ENCODE measurements at regions not wholly inside any gene's neighbourhood (a gene's known extent, or its start where the extent isn't known, plus 50 kb on each side); places are given as distances from the start of the nearest gene placed in this dataset.
"Not testable (repeated sequence)": the region's sequence is repeated elsewhere in the genome, so short reads cannot be mapped to it uniquely, and the experiment has no call there.

DNA sequence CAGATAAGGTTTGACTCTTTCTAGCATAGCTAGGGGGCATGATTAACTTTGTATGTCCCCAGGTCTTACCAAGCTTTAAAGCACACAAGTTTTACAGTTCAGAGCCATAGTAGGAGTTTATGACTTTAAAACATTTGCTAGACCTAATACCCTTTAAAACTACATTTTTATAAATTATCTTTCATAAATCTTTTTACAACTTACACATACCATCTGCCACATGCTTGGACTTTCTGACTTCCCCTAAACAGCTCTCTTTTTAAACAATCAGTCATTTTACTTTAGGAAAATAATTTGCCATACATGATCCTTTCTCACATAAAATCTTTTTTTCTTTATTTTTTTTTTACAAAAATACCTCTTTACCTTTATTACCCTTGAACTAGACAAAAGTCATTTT is 735.3 kb upstream of the CADM2 start:
- in situ Hi-C loops (cut with HindIII; ENCODE audit: low pct_unique_long_range_greater_than_20kb, low sequenced_read_pairs), result no loop called here
- DNase-seq (ENCODE audit: low read depth, low spot score), result no peak

DNA sequence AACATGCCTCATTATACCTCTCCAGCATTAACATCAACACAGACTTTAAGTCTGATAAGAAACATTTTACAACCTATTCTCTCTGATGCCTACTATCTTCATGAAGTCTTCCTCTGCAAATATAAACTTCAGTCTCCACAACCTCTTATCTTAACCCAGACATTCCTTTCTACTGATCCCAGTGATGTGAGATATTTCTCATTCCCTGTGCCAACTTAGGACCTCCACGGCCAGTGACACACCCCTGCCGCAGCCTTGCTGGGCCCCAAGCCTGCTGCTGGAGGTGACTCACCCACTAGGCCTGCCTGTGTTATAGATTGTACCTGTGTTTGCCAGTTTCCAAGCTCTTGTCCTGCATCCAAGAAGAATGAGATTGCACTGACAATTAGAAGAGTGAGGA is 734.5 kb upstream of the CADM2 start:
- no peak for DNase-seq (ENCODE audit: low read depth, low spot score)

DNA sequence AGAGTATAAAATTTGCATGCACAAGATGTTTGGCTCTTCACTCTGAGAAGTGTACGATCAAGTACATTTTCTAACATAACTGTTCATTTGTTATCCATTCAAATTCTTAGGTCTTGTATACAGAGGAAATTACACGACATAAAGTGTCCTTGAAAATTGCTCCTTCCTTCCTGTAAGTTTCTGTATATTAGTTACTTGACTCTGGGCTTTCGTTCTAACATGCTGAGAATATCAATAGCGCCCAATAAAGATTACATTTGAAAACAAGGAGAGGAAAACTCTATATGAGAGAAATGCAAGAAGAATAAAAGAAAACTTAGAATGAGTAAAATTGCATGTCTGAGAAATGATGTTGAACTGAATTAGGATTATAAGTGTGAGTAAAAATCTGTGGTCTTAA is 722.5 kb upstream of the CADM2 start:
- no peak for DNase-seq (ENCODE audit: low read depth, low spot score)
- in situ Hi-C loops (cut with HindIII; ENCODE audit: low pct_unique_long_range_greater_than_20kb, low sequenced_read_pairs), result no loop called here

More for the DNA sequence above, 734.5 kb upstream of the CADM2 start:
- in situ Hi-C loops (cut with HindIII; ENCODE audit: low pct_unique_long_range_greater_than_20kb, low sequenced_read_pairs), result no loop called here

DNA sequence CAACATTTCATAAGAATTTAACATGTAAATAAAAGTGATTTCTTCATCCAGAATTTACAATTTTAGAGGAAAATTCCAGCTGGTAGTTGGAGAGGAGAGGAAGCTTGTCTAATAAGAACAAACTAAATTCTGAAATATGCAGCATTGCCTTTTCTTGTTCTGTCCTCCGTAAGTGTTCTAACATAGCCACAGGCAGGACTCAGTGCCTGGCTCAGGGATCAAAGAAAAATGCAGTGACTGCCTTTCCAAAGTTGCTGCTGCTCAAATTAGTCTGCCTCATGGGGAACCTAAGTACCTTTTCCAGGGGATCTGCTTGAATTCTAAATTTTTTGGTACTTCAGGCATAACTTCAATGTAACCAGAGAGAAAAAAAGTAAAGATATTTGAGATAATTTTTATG is 713.0 kb upstream of the CADM2 start:
- no peak for DNase-seq (ENCODE audit: low read depth, low spot score)
- in situ Hi-C loops (cut with HindIII; ENCODE audit: low pct_unique_long_range_greater_than_20kb, low sequenced_read_pairs), result no loop called here

DNA sequence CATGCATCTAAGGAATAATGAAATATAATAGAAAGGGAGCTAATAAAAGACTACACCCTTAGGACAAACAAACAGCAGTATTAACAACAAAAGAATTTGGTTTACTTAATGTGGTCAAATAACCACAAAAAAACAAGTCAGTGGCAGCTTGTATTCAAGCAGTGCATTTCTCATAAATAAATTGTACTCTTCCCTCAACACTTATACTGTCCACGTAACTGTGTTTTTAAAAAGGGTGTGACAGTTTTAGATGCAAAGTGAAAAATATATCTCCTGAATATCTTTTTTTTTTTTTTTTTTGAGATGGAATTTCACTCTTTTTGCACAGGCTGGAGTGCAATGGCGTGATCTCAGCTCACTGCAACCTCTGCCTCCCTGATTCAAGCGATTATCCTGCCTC is 698.2 kb upstream of the CADM2 start:
- in situ Hi-C loops (cut with HindIII; ENCODE audit: low pct_unique_long_range_greater_than_20kb, low sequenced_read_pairs), result no loop called here
- DNase-seq (ENCODE audit: low read depth, low spot score), result no peak

DNA sequence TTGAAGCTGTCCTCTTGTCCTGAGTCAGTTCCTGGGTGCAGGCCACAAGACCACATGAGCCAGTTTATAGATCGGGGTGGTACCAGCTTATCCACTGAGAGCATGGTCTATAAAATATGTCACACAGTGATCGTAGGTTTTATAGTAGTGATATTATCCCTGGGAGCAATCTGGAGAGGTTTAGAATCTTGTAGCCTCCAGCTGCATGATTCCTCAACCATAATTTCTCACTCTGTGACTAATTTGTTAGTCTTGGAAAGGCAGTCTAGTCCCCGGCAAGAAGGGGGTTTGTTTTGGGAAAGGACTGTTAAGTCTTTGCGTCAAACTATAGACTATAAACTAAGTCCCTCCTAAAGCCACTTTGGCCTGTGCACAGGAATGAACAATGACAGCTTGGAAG is 693.0 kb upstream of the CADM2 start:
- DNase-seq (ENCODE audit: low read depth, low spot score), result no peak
- in situ Hi-C loops (cut with HindIII; ENCODE audit: low pct_unique_long_range_greater_than_20kb, low sequenced_read_pairs), result no loop called here

DNA sequence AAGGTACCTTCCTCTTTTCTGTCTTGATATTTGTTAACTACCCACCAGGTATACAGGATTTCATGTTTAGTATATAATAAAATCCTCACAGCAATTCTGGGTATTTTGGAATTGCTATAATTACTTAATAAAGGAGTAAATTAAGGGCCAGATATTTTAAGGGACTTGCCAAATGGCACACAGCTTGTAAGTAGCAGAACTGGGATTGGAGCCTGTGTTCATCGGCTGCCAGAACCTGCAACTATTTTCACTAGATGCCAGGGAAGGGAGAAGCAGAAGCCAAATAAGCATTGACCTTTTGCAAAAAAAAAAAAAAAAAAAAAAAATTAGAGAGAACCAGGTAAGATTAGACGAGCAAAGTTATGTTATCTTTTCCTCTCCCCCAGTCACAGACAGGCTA is 683.3 kb upstream of the CADM2 start:
- no peak for DNase-seq (ENCODE audit: low read depth, low spot score)
- in situ Hi-C loops (cut with HindIII; ENCODE audit: low pct_unique_long_range_greater_than_20kb, low sequenced_read_pairs), result no loop called here

DNA sequence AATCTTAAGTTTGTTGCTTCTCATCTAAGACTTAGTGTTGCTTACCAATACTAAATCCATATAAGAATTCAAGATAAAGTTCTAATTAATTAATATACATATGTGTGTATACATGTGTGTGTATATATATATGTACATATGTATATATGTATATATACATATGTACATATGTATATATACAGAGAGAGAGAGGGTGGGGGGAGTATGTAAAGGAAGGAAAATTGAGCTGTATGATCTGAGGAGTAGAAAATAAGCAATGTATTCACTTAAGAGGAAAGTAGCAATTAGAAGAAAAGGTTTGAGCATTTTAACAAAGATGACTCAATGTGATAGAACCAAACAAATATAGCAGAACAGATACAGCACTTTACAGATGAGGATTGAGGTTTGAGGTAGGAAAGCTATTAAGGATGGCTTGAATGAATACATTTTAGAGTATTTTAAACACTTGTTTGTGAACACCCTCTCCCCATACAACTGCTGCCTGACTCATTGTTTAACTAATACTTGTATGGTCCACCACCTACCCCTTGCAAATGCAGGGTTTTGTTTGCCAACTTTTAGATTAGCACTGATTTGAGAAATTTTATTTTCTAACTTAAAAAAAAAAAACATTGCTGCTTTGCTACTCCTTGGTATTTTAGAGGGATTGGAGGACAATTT is 681.1 kb upstream of the CADM2 start:
- in situ Hi-C loops (cut with HindIII; ENCODE audit: low pct_unique_long_range_greater_than_20kb, low sequenced_read_pairs), result no loop called here
- DNase-seq (ENCODE audit: low read depth, low spot score), result no peak

DNA sequence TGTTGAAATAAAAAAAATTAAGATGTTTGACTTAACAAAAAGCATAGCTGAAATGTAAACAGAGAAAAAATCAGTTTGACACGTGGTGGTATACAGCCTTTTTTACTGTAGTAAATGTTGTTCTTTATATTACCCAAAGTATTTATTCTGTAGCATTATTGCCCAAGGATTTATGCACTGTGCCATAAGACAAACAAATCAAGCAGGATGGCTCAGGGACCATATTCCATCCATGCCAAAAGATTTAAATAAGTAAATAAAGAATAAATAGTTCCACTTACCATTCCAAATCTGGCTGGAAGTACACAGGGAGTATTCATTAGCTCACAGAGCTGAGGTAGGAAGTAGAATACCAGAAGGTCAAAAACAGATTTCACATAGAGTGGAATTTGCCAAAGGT is 666.7 kb upstream of the CADM2 start:
- in situ Hi-C loops (cut with HindIII; ENCODE audit: low pct_unique_long_range_greater_than_20kb, low sequenced_read_pairs), result no loop called here
- DNase-seq (ENCODE audit: low read depth, low spot score), result no peak

DNA sequence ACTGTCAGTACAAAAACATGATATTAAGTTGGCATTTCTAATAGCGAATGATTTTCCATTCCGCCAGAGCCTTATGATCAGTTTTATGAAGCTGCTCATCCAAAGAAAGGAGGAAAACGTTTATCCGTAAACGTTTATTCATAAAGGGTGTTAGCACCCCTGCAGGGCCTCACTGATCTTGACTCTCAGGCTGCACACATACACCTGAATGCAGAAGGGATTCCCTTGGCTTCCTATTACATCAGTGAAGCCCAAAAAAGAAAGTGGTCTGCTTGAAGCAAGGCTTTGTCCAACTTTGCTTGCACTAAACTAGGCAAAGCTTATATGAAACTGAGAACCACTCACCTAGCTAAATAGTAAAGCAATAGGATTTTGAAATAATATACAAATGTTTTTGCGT is 659.5 kb upstream of the CADM2 start:
- DNase-seq (ENCODE audit: low read depth, low spot score), result no peak
- in situ Hi-C loops (cut with HindIII; ENCODE audit: low pct_unique_long_range_greater_than_20kb, low sequenced_read_pairs), result no loop called here

DNA sequence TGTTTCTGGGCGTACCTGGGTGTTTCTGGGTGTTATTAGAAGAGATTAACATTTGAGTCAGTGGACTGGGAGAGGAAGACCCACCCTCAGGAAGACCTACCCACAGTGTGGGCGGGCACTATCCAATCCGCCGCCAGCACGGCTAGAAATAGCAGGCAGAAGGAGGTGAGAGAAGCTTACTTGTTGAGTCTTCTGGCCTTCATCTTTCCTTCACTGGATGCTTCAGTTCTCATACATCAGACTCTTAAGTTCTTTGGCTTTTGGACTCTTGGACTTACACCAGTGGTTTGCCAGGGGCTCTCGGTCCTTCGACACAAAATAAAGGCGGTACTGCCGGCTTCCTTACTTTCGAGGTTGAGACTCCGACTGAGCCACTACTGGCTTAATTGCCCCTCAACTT is 654.6 kb upstream of the CADM2 start:
- no peak for DNase-seq (ENCODE audit: low read depth, low spot score)
- in situ Hi-C loops (cut with HindIII; ENCODE audit: low pct_unique_long_range_greater_than_20kb, low sequenced_read_pairs), result no loop called here

DNA sequence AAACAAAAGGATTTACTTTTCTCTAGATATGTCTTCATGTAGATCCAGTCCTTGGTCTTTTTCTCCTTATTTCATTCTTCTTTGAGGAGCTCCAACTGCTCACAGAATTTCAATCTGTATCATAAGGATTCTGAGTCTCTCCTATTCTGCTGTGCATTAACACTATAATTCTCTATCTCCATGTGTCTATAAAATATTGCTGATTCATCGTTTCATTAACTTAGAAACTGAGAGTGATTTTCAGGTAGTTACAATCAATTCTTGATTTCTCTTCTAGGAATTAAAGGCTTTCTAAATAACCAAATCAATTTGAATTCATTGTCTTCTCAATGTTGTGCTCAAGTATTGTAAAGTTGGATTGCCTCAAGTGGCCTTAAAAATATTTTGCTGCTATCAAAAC is 651.5 kb upstream of the CADM2 start:
- in situ Hi-C loops (cut with HindIII; ENCODE audit: low pct_unique_long_range_greater_than_20kb, low sequenced_read_pairs), result no loop called here
- no peak for DNase-seq (ENCODE audit: low read depth, low spot score)

DNA sequence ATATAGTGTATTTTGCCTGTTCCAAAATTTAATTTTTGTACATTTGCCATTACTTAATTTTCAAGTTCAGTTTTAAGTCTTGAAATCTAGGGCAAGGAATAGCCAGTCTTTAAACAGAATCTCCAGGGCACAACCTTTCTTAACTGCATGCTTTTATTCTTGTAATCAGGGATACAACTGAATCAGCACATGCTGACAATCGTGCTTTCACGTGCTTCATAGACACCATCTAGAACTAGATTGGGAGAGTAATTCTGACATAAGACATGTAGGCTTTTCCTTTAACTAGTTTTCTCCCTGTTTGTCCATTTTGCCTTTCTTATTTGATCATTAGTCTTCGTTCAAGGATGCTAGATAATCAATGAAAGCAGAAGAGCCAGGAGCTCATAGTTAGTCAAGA is 650.4 kb upstream of the CADM2 start:
- in situ Hi-C loops (cut with HindIII; ENCODE audit: low pct_unique_long_range_greater_than_20kb, low sequenced_read_pairs), result no loop called here

DNA sequence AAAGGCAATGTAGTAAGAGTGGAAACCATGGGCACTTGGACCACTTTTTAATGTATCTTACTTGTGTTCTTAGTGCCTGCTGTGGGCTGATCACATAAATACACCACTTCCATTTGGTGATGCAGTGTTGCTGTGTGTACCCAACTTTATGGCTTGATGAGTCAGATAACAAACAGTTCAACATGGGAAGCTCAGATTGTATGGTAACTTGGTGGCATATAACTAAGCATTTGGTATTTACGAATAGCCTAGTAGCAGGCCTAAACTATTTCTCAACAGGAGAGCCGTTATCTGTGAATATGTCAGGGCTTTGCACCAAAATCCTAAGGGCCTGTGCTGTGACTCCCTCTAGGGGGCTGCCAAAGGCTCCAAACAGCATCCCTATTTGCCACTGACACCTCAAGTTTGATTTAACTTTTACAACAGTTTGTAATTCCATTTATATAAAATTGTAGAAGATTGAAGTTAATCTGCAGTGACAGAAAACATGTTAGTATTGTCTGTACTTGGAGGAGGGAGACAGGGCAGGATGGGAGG is 640.4 kb upstream of the CADM2 start:
- peak; percentile 23 for DNase-seq (ENCODE audit: low read depth, low spot score)
- in situ Hi-C loops (cut with HindIII; ENCODE audit: low pct_unique_long_range_greater_than_20kb, low sequenced_read_pairs), result no loop called here

More for the DNA sequence above, 650.4 kb upstream of the CADM2 start:
- no peak for DNase-seq (ENCODE audit: low read depth, low spot score)

DNA sequence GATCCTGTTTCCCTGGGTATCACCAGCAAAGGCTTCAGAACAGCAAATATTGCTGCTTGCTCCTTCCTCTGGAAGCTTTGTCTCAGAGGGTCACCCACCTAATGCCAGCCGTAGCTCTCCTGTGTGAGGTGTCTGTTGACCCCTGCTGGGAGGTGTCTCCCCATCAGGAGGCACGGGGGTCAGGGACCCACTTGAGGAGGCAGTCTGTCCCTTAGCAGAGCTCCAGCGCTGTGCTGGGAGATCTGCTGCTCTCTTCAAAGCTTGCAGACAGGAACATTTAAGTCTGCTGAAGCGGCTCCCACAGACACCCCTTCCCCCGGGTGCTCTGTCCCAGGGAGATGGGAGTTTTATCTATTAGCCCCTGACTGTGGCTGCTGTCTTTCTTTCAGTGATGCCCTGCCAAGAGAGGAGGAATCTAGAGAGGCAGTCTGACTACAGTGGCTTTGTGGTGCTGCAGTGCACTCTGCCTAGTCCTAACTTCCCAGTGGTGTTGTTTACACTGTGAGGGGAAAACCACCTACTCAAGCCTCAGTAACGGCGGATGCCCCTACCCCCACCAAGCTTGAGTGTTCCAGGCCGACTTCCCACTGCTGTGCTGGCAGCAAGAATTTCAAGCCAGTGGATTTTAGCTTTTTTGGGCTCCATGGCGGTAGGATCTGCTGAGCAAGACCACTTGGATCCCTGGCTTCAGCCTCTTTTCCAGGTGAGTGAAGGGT is 593.1 kb upstream of the CADM2 start:
- DNase-seq (ENCODE audit: low read depth, low spot score); in situ Hi-C loops (cut with HindIII; ENCODE audit: low pct_unique_long_range_greater_than_20kb, low sequenced_read_pairs): not testable (repeated sequence)
